ENCODE measurements at regions not wholly inside any gene's neighbourhood (a gene's known extent, or its start where the extent isn't known, plus 50 kb on each side); places are given as distances from the start of the nearest gene placed in this dataset.

- H3K27me3 ChIP-seq (ENCODE audit: insufficient read depth, low read length, poor library complexity) = peaks cover 12% of the 10 kb centered on the region
- H4K20me1 ChIP-seq (ENCODE audit: insufficient read depth, low read length) = no peaks in the 10 kb centered on the region
- no peak overlapping the region for H3K4me3 ChIP-seq (ENCODE audit: low read depth in 1 of 2, low read length in 2 of 2)
- no peak overlapping the region for H3K9ac ChIP-seq (ENCODE audit: low read depth, low read length)
- ATAC-seq (ENCODE audit: insufficient read depth, low read depth) (no peak), DNase-seq (no peak)
- no peak overlapping the region for H3K4me2 ChIP-seq (ENCODE audit: insufficient read depth, low read length)
- TF ChIP-seq CTCF (IDR thresholded peaks at IDR 0.05; ENCODE audit: borderline replicate concordance, extremely low read depth, low read length, poor library complexity, severe bottlenecking) = no peak
- TF ChIP-seq EZH2 (IDR thresholded peaks at IDR 0.05; ENCODE audit: borderline replicate concordance, low read depth, low read length, severe bottlenecking) = no peak
- H3K79me2 ChIP-seq (ENCODE audit: insufficient read depth, low read length) = no peaks in the 10 kb centered on the region
- no peaks in the 10 kb centered on the region for H3K4me1 ChIP-seq (ENCODE audit: insufficient read depth, low read length)
- H3K27ac ChIP-seq (ENCODE audit: low read length) = no peak overlapping the region
- no peaks in the 10 kb centered on the region for H3K9me3 ChIP-seq (ENCODE audit: insufficient read depth, low read length, severe bottlenecking)
- no peaks in the 10 kb centered on the region for H3K36me3 ChIP-seq (ENCODE audit: insufficient read depth, low read length)
- H2AFZ ChIP-seq (ENCODE audit: low read depth, low read length) = no peak overlapping the region
Observed at GRCh38 chr7:42489299-42489698, 252.3 kb upstream of the GLI3 start.

GRCh38 chr7:42485301-42485766 is 248.3 kb upstream of the GLI3 start:
- Histone ChIP-seq H2AFZ (ENCODE audit: low read depth, low read length) (no peak overlapping the region), H4K20me1 (ENCODE audit: insufficient read depth, low read length) (no peaks in the 10 kb centered on the region), H3K9me3 (ENCODE audit: insufficient read depth, low read length, severe bottlenecking) (no peaks in the 10 kb centered on the region), H3K4me3 (ENCODE audit: low read depth in 1 of 2, low read length in 2 of 2) (no peak overlapping the region), H3K36me3 (ENCODE audit: insufficient read depth, low read length) (no peaks in the 10 kb centered on the region), H3K27ac (ENCODE audit: low read length) (no peak overlapping the region), H3K4me2 (ENCODE audit: insufficient read depth, low read length) (no peak overlapping the region), H3K79me2 (ENCODE audit: insufficient read depth, low read length) (no peaks in the 10 kb centered on the region), H3K4me1 (ENCODE audit: insufficient read depth, low read length) (no peaks in the 10 kb centered on the region), H3K9ac (ENCODE audit: low read depth, low read length) (no peak overlapping the region), H3K27me3 (ENCODE audit: insufficient read depth, low read length, poor library complexity) (no peaks in the 10 kb centered on the region)
- DNase-seq = no peak
- ATAC-seq (ENCODE audit: insufficient read depth, low read depth) = no peak
- TF ChIP-seq CTCF (IDR thresholded peaks at IDR 0.05; ENCODE audit: borderline replicate concordance, extremely low read depth, low read length, poor library complexity, severe bottlenecking) (no peak), EZH2 (IDR thresholded peaks at IDR 0.05; ENCODE audit: borderline replicate concordance, low read depth, low read length, severe bottlenecking) (no peak)

- Histone ChIP-seq H2AFZ (ENCODE audit: low read depth, low read length) (no peak overlapping the region), H3K9ac (ENCODE audit: low read depth, low read length) (no peak overlapping the region), H3K4me3 (ENCODE audit: low read depth in 1 of 2, low read length in 2 of 2) (no peak overlapping the region), H3K9me3 (ENCODE audit: insufficient read depth, low read length, severe bottlenecking) (no peaks in the 10 kb centered on the region), H3K27ac (ENCODE audit: low read length) (no peak overlapping the region), H3K4me1 (ENCODE audit: insufficient read depth, low read length) (no peaks in the 10 kb centered on the region), H3K27me3 (ENCODE audit: insufficient read depth, low read length, poor library complexity) (no peaks in the 10 kb centered on the region), H3K4me2 (ENCODE audit: insufficient read depth, low read length) (no peak overlapping the region), H3K79me2 (ENCODE audit: insufficient read depth, low read length) (no peaks in the 10 kb centered on the region), H3K36me3 (ENCODE audit: insufficient read depth, low read length) (no peaks in the 10 kb centered on the region), H4K20me1 (ENCODE audit: insufficient read depth, low read length) (no peaks in the 10 kb centered on the region)
- ATAC-seq (ENCODE audit: insufficient read depth, low read depth) (no peak), DNase-seq (no peak)
- TF ChIP-seq CTCF (IDR thresholded peaks at IDR 0.05; ENCODE audit: borderline replicate concordance, extremely low read depth, low read length, poor library complexity, severe bottlenecking) = no peak
- TF ChIP-seq EZH2 (IDR thresholded peaks at IDR 0.05; ENCODE audit: borderline replicate concordance, low read depth, low read length, severe bottlenecking) = no peak
Observed at GRCh38 chr7:42483886-42484285, 246.9 kb upstream of the GLI3 start.

All from DND-41 (cell line).